ENCODE measurements at regions not wholly inside any gene's neighbourhood (a gene's known extent, or its start where the extent isn't known, plus 50 kb on each side); places are given as distances from the start of the nearest gene placed in this dataset.

GRCh38 chr9:35540315-35540714, 50.4 kb downstream of the RUSC2 start:
- TF ChIP-seq CTCF (IDR thresholded peaks at IDR 0.05; ENCODE audit: control insufficient read depth, insufficient read depth, low read depth, low read length, missing control alignments): no peak
- peak overlapping the region; percentile 8 for H3K4me3 ChIP-seq (ENCODE audit: control insufficient read depth, low read depth, low read length)

GRCh38 chr9:35546853-35547252, 56.9 kb downstream of the RUSC2 start:
- no peak for TF ChIP-seq CTCF (IDR thresholded peaks at IDR 0.05; ENCODE audit: control insufficient read depth, insufficient read depth, low read depth, low read length, missing control alignments)
- DNase-seq (ENCODE audit: low read depth): no peak
- no peak overlapping the region for H3K4me3 ChIP-seq (ENCODE audit: control insufficient read depth, low read depth, low read length)

More at GRCh38 chr9:35540315-35540714, 50.4 kb downstream of the RUSC2 start:
- no peak for DNase-seq (ENCODE audit: low read depth)

GRCh38 chr9:35547889-35548418, 57.1 kb upstream of the TESK1 start:
- DNase-seq (ENCODE audit: low read depth): no peak
- TF ChIP-seq CTCF (IDR thresholded peaks at IDR 0.05; ENCODE audit: control insufficient read depth, insufficient read depth, low read depth, low read length, missing control alignments): no peak
- no peak overlapping the region for H3K4me3 ChIP-seq (ENCODE audit: control insufficient read depth, low read depth, low read length)

GRCh38 chr9:35548571-35548970, 56.5 kb upstream of the TESK1 start:
- no peak for TF ChIP-seq CTCF (IDR thresholded peaks at IDR 0.05; ENCODE audit: control insufficient read depth, insufficient read depth, low read depth, low read length, missing control alignments)
- DNase-seq (ENCODE audit: low read depth): no peak

GRCh38 chr9:35549441-35549840, 55.6 kb upstream of the TESK1 start:
- TF ChIP-seq CTCF (IDR thresholded peaks at IDR 0.05; ENCODE audit: control insufficient read depth, insufficient read depth, low read depth, low read length, missing control alignments): no peak
- no peak for DNase-seq (ENCODE audit: low read depth)
- H3K4me3 ChIP-seq (ENCODE audit: control insufficient read depth, low read depth, low read length): no peak overlapping the region

More at GRCh38 chr9:35548571-35548970, 56.5 kb upstream of the TESK1 start:
- no peak overlapping the region for H3K4me3 ChIP-seq (ENCODE audit: control insufficient read depth, low read depth, low read length)

- TF ChIP-seq CTCF (IDR thresholded peaks at IDR 0.05; ENCODE audit: control insufficient read depth, insufficient read depth, low read depth, low read length, missing control alignments): no peak
- H3K4me3 ChIP-seq (ENCODE audit: control insufficient read depth, low read depth, low read length): no peak overlapping the region
- no peak for DNase-seq (ENCODE audit: low read depth)
Measured at GRCh38 chr9:35552376-35552775, 52.7 kb upstream of the TESK1 start.

- DNase-seq (ENCODE audit: low read depth): no peak
- TF ChIP-seq CTCF (IDR thresholded peaks at IDR 0.05; ENCODE audit: control insufficient read depth, insufficient read depth, low read depth, low read length, missing control alignments): no peak
- no peak overlapping the region for H3K4me3 ChIP-seq (ENCODE audit: control insufficient read depth, low read depth, low read length)
Measured at GRCh38 chr9:35552837-35553236, 52.2 kb upstream of the TESK1 start.

All from AG09309 (cell line).